WTC11 (cell line): ENCODE measurements at regions not wholly inside any gene's neighbourhood (a gene's known extent, or its start where the extent isn't known, plus 50 kb on each side); places are given as distances from the start of the nearest gene placed in this dataset.

ENCODE experiments used
- ATAC-seq: fragments of 200-7000 bp; cut with Tn5 transposase; 2 replicates; pipeline ENCODE4 v1.10.0; 2021; ENCODE audit warnings: mild to moderate bottlenecking, moderate library complexity
- CTCF ChIA-PET: fragments of 300-600 bp; sonication (Branson Sonifier 250); formaldehyde crosslinking; loops from one replicate; lab custom pipeline; 2021; ENCODE audit warnings: antibody characterized with exemption; lab: Charles Lee
- POLR2A ChIA-PET: fragments of 350-600 bp; sonication (Branson Sonifier 250); formaldehyde crosslinking; loops from one replicate; lab custom pipeline; 2021; ENCODE audit warnings: antibody characterized with exemption; lab: Charles Lee
- DNase-seq: peaks from one replicate; pipeline ENCODE4 v3.0.0; 2021; ENCODE audit warnings: low spot score
- H3K27ac Mint-ChIP-seq: 2 replicates; pipeline ENCODE4 v1.8.0; 2021; ENCODE audit warnings: mixed read lengths
- H3K27me3 Mint-ChIP-seq: 2 replicates; pipeline ENCODE4 v1.8.0; 2021; ENCODE audit warnings: low read depth, mild to moderate bottlenecking, moderate library complexity, mixed read lengths
- H3K36me3 Mint-ChIP-seq: 2 replicates; pipeline ENCODE4 v1.8.0; 2021; ENCODE audit warnings: mixed read lengths
- H3K4me1 Mint-ChIP-seq: 2 replicates; pipeline ENCODE4 v1.8.0; 2022; ENCODE audit warnings: mixed read lengths
- H3K4me3 Mint-ChIP-seq: 2 replicates; pipeline ENCODE4 v1.8.0; 2021; ENCODE audit warnings: mild to moderate bottlenecking, moderate library complexity, mixed read lengths
- H3K9me3 Mint-ChIP-seq: 2 replicates; pipeline ENCODE4 v1.8.0; 2021; ENCODE audit warnings: mixed read lengths
- ARID4B ChIP-seq: sonication (generic); formaldehyde crosslinking; IDR thresholded peaks from 2 replicates; pipeline ENCODE4 v1.8.0; 2023; ENCODE audit warnings: missing genetic modification reagents, mild to moderate bottlenecking, borderline replicate concordance
- ATF1 ChIP-seq: sonication (generic); formaldehyde crosslinking; IDR thresholded peaks from 2 replicates; pipeline ENCODE4 v1.8.1; 2023; ENCODE audit warnings: mild to moderate bottlenecking, moderate library complexity, missing genetic modification reagents
- CREB1 ChIP-seq: sonication (generic); formaldehyde crosslinking; IDR thresholded peaks from 2 replicates; pipeline ENCODE4 v1.8.0; 2023; ENCODE audit warnings: mild to moderate bottlenecking, missing genetic modification reagents
- CREM ChIP-seq: sonication (generic); formaldehyde crosslinking; IDR thresholded peaks from 2 replicates; pipeline ENCODE4 v1.8.1; 2022; ENCODE audit warnings: mild to moderate bottlenecking, missing genetic modification reagents, moderate library complexity
- ELF4 ChIP-seq: sonication (generic); formaldehyde crosslinking; IDR thresholded peaks from 2 replicates; pipeline ENCODE4 v1.8.1; 2022; ENCODE audit warnings: low read depth, mild to moderate bottlenecking, moderate library complexity, missing genetic modification reagents
- ETV6 ChIP-seq: sonication (generic); formaldehyde crosslinking; IDR thresholded peaks from 2 replicates; pipeline ENCODE4 v1.8.1; 2022; ENCODE audit warnings: mild to moderate bottlenecking, missing genetic modification reagents
- GRHL2 ChIP-seq: fragments of 250-450 bp; sonication (Bioruptor Pico); IDR thresholded peaks from 2 replicates; pipeline ENCODE4 v1.8.0; 2022; ENCODE audit warnings: mild to moderate bottlenecking, moderate library complexity; ENCODE audit not compliant: insufficient replicate concordance, severe bottlenecking
- KAT7 ChIP-seq: sonication (generic); formaldehyde crosslinking; IDR thresholded peaks from 2 replicates; pipeline ENCODE4 v1.8.1; 2023; ENCODE audit warnings: missing genetic modification reagents, mild to moderate bottlenecking, borderline replicate concordance
- MXD4 ChIP-seq: fragments of 250-450 bp; sonication (Bioruptor Pico); IDR thresholded peaks from 2 replicates; pipeline ENCODE4 v1.8.0; 2021; ENCODE audit warnings: mild to moderate bottlenecking, moderate library complexity, borderline replicate concordance
- NFATC4 ChIP-seq: fragments of 250-450 bp; sonication (Bioruptor Pico); IDR thresholded peaks from 2 replicates; pipeline ENCODE4 v1.9.0; 2021; ENCODE audit warnings: mild to moderate bottlenecking
- NFE2L1 ChIP-seq: sonication (generic); formaldehyde crosslinking; IDR thresholded peaks from 2 replicates; pipeline ENCODE4 v1.8.1; 2023; ENCODE audit warnings: missing genetic modification reagents
- NFYB ChIP-seq: sonication (generic); formaldehyde crosslinking; conservative IDR thresholded peaks from 2 replicates; pipeline ENCODE4 v1.8.0; 2022; ENCODE audit warnings: low read depth, missing genetic modification reagents
- NR1H2 ChIP-seq: sonication (generic); formaldehyde crosslinking; IDR thresholded peaks from 2 replicates; pipeline ENCODE4 v1.9.0; 2021; ENCODE audit warnings: mild to moderate bottlenecking, moderate library complexity, missing genetic modification reagents
- NR3C1 ChIP-seq: sonication (generic); formaldehyde crosslinking; conservative IDR thresholded peaks from 2 replicates; pipeline ENCODE4 v1.8.1; 2023; ENCODE audit warnings: low read depth, mild to moderate bottlenecking, missing genetic modification reagents
- SMAD4 ChIP-seq: sonication (generic); formaldehyde crosslinking; IDR thresholded peaks from 2 replicates; pipeline ENCODE4 v1.8.0; 2022; ENCODE audit warnings: mild to moderate bottlenecking, missing genetic modification reagents
- SP1 ChIP-seq: sonication (generic); formaldehyde crosslinking; conservative IDR thresholded peaks from 2 replicates; pipeline ENCODE4 v1.8.1; 2022; ENCODE audit warnings: missing genetic modification reagents
- TEAD1 ChIP-seq: sonication (generic); formaldehyde crosslinking; IDR thresholded peaks from 2 replicates; pipeline ENCODE4 v1.8.0; 2022; ENCODE audit warnings: mild to moderate bottlenecking, missing genetic modification reagents
- ZNF232 ChIP-seq: sonication (generic); formaldehyde crosslinking; IDR thresholded peaks from 2 replicates; pipeline ENCODE4 v1.8.0; 2022; ENCODE audit warnings: mild to moderate bottlenecking, missing genetic modification reagents
- ZNF263 ChIP-seq: sonication (generic); formaldehyde crosslinking; IDR thresholded peaks from 2 replicates; pipeline ENCODE4 v1.8.1; 2022; ENCODE audit warnings: low read depth, mild to moderate bottlenecking, moderate library complexity, missing genetic modification reagents
- TF ChIP-seq, protein P1 (sequence below): sonication (generic); formaldehyde crosslinking; IDR thresholded peaks from 2 replicates; pipeline ENCODE4 v1.8.0; 2022; ENCODE audit warnings: mild to moderate bottlenecking, missing genetic modification reagents
- TF ChIP-seq, protein P2 (sequence below): fragments of 250-450 bp; sonication (Bioruptor Pico); IDR thresholded peaks from 2 replicates; pipeline ENCODE4 v1.8.0; 2021; ENCODE audit warnings: mild to moderate bottlenecking
- TF ChIP-seq, protein P3 (sequence below): sonication (generic); formaldehyde crosslinking; IDR thresholded peaks from 2 replicates; pipeline ENCODE4 v1.8.1; 2023; ENCODE audit warnings: mild to moderate bottlenecking, missing genetic modification reagents, moderate library complexity

DNA sequence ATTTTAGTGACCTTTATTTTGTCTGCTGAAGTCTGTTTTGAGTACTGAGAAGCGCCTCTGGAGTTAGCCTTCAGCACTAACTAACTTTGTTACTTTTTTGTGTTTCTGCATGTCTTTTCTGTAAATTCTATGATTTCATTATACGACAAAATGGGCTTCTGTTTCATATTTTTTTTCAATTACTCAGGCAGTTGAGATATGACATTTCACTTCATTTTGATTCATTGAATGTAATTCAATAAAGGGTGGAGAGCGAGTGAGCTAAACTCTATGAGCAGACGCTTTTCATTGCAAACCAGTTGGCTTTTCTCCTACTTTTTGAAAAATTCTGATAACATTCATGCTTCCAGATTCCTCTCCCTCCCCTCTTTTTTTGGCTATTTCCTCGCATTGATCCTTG, 84.4 kb upstream of the KCNH8 start (continued):
- TF ChIP-seq CREB1 (CRISPR knock-in tag) (no peak), ATF1 (CRISPR knock-in tag) (no peak), MXD4 (CRISPR knock-in tag) (no peak), NR3C1 (CRISPR knock-in tag) (no peak)
- TF ChIP-seq, protein P1, sequence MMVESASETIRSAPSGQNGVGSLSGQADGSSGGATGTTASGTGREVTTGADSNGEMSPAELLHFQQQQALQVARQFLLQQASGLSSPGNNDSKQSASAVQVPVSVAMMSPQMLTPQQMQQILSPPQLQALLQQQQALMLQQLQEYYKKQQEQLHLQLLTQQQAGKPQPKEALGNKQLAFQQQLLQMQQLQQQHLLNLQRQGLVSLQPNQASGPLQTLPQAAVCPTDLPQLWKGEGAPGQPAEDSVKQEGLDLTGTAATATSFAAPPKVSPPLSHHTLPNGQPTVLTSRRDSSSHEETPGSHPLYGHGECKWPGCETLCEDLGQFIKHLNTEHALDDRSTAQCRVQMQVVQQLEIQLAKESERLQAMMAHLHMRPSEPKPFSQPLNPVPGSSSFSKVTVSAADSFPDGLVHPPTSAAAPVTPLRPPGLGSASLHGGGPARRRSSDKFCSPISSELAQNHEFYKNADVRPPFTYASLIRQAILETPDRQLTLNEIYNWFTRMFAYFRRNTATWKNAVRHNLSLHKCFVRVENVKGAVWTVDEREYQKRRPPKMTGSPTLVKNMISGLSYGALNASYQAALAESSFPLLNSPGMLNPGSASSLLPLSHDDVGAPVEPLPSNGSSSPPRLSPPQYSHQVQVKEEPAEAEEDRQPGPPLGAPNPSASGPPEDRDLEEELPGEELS = no peak
- TF ChIP-seq, protein P2, sequence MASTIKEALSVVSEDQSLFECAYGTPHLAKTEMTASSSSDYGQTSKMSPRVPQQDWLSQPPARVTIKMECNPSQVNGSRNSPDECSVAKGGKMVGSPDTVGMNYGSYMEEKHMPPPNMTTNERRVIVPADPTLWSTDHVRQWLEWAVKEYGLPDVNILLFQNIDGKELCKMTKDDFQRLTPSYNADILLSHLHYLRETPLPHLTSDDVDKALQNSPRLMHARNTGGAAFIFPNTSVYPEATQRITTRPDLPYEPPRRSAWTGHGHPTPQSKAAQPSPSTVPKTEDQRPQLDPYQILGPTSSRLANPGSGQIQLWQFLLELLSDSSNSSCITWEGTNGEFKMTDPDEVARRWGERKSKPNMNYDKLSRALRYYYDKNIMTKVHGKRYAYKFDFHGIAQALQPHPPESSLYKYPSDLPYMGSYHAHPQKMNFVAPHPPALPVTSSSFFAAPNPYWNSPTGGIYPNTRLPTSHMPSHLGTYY (CRISPR knock-in tag) = no peak

GRCh38 chr3:19060404-19060803, 87.9 kb upstream of the KCNH8 start:
- Mint-ChIP-seq H3K4me3 (no peak overlapping the region), H3K27me3 (no peaks in the 10 kb centered on the region)
- TF ChIP-seq, protein P3, sequence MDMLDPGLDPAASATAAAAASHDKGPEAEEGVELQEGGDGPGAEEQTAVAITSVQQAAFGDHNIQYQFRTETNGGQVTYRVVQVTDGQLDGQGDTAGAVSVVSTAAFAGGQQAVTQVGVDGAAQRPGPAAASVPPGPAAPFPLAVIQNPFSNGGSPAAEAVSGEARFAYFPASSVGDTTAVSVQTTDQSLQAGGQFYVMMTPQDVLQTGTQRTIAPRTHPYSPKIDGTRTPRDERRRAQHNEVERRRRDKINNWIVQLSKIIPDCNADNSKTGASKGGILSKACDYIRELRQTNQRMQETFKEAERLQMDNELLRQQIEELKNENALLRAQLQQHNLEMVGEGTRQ (CRISPR knock-in tag) = no peak
- TF ChIP-seq KAT7 (CRISPR knock-in tag) = no peak
- TF ChIP-seq, protein P2 (CRISPR knock-in tag) = no peak
- no peak for TF ChIP-seq SP1
- no peak for TF ChIP-seq MXD4 (CRISPR knock-in tag)
- no peak for TF ChIP-seq ETV6
- TF ChIP-seq ELF4 (CRISPR knock-in tag) = no peak
- TF ChIP-seq, all 79 proteins: peak for 0
- DNase-seq (no peak), ATAC-seq (no peak)
- ChIA-PET CTCF (no interaction called here), POLR2A (no interaction called here)
- no peaks in the 10 kb centered on the region for H3K9me3 Mint-ChIP-seq
- no peak overlapping the region for H3K27ac Mint-ChIP-seq
- peaks cover 4% of the 10 kb centered on the region for H3K4me1 Mint-ChIP-seq
- H3K36me3 Mint-ChIP-seq = no peaks in the 10 kb centered on the region

DNA sequence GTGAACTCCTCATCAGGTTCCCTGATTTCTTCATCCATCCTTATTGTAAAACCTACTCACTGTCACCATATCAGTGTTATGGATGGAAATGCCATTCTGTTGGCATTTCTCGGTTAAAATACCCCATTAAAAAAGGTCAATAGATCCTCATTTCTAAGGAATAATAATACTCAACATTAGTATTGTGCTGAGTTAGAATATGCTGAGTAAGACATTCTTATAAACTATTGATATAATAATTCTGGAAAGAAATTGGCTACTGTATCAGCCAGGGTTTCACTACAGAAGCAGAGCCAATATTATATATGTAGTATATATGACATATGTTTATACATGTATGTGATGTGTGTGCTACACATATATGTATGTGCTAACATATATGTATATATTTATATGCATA, 95.4 kb upstream of the KCNH8 start:
- H3K9me3 Mint-ChIP-seq = no peaks in the 10 kb centered on the region
- H3K27me3 Mint-ChIP-seq = no peaks in the 10 kb centered on the region
- TF ChIP-seq NFATC4 = no peak
- TF ChIP-seq NFYB (CRISPR knock-in tag) = no peak
- no peak for TF ChIP-seq NR1H2 (CRISPR knock-in tag)
- ATAC-seq (no peak), DNase-seq (no peak)
- no peaks in the 10 kb centered on the region for H3K36me3 Mint-ChIP-seq
- H3K27ac Mint-ChIP-seq = no peak overlapping the region
- ChIA-PET POLR2A (no interaction called here), CTCF (no interaction called here)
- no peak overlapping the region for H3K4me3 Mint-ChIP-seq
- H3K4me1 Mint-ChIP-seq = peaks cover 4% of the 10 kb centered on the region

DNA sequence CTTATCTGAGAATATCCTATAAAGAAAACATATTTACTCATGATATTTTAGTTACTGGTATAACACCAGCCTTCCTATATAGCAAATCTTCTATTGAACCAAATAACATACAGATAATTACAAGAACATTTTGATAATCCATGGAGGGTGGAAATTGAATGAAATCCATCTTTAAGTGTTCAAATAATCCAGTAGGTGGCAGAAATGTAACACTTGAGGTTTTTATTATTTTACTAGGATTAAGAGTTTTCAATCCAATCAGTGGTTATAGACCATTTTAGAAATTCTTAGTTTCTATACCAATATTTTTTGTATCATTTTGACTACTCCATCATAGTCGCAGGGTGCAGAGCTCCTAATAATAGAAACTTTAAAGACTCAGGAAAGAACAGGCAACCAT, 101.9 kb upstream of the KCNH8 start:
- no peak for DNase-seq
- CTCF ChIA-PET = no interaction called here
- Mint-ChIP-seq H3K4me3 (no peak overlapping the region), H3K27me3 (no peaks in the 10 kb centered on the region), H3K9me3 (no peaks in the 10 kb centered on the region), H3K4me1 (no peaks in the 10 kb centered on the region), H3K27ac (no peak overlapping the region), H3K36me3 (no peaks in the 10 kb centered on the region)
- ATAC-seq = no peak
- TF ChIP-seq GRHL2 (CRISPR knock-in tag) (no peak), CREM (CRISPR knock-in tag) (no peak), NFE2L1 (CRISPR knock-in tag) (no peak), ARID4B (no peak), ZNF232 (CRISPR knock-in tag) (no peak), SMAD4 (CRISPR knock-in tag) (no peak), TEAD1 (no peak), ZNF263 (CRISPR knock-in tag) (no peak)
- POLR2A ChIA-PET = no interaction called here
